ENCODE measurements at regions not wholly inside any gene's neighbourhood (a gene's known extent, or its start where the extent isn't known, plus 50 kb on each side); places are given as distances from the start of the nearest gene placed in this dataset.
A peak's percentile ranks its signal among the peaks of the same experiment; 100 is the strongest.
"Not testable (repeated sequence)": the region's sequence is repeated elsewhere in the genome, so short reads cannot be mapped to it uniquely, and the experiment has no call there.

DNA sequence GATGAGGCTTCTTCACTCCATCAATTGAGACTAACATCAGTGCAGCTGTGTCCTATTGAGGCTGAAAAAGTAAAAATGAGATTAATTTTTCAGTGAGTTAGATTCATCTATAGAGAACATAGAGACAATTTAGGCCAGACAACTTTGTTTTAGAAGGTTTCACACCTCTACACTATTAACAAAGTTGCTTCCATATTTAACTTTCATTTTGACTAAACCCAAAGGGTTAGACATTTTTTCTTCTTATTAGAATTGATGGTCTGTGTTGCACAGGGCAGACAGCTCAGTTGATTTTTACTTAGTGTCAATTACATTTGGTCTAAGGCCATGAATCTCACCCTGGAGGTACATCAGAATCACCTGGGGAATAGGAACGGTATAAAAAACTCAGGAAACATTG lies 130.2 kb upstream of the NXPH2 start:
- DNase-seq, result no peak

GRCh38 chr2:138906549-138906948 lies 126.4 kb upstream of the NXPH2 start:
- DNase-seq, result no peak

DNA sequence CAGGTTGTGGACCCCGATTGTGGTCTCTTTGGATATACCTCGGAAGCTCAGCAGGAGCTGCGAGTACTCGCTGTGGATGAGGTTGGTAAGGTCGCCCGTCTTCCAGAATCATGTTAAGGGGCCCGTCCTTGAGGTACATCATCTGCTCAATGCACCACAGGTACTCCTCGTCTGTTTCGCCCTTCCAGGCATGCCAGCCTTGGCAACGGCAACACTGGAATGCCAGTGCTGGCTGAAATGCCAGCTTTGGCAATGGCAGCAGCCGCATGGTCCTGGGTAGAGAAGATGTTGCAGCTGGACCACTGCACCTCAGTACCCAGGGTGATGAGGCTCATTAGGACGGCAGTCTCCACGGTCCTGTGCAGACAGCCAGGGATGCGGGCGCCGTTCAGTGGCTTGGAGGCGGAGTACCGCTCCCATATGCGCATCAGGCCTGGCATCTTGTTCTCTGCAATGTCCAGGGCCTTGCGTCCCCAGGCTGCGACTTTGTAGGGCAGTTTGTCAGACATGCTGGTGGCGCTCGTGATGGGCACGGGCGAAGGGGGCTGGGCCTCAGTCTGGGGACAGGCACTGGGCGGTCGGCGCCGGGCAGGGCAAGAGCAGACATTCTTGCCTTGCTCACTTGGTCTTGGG lies 122.2 kb upstream of the NXPH2 start:
- DNase-seq, result no peak

DNA sequence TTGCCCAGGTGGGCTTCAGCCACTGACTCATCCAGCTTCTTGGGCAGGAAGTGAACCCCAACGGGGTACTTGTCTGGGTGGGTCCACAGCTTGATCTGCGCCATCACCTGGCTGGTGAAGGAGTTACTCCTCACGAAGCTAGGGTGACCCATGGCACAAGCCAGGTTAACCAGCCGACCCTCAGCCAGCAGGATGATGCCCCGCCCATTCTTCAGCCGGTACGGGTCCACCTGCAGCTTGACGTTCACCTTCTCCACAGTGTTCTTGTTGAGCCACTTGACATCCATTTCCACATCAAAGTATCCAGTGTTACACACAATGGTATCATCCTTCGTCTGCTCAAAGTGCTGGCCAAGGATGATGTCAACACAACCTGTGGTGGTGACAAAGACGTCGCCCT lies 121.3 kb upstream of the NXPH2 start:
- no peak for DNase-seq

DNA sequence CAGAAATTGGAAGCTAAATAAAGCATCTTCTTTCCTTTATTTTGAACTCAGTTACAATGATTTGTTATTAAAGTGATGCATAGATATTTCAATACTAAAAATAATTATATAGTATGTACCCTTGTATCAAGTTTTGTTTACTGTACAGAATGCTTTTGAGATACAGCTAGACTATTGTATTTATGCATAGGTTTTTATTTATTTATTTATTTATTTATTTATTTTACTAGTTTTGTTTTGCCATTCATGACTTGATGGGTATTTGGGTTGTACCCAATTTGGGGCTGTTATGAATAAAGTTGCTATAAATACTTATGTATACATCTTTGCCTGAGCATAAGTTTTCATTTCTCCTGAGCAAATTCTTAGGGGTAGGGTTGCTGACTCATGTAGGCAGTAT lies 118.7 kb upstream of the NXPH2 start:
- DNase-seq, result no peak

- no peak for DNase-seq
Measured at GRCh38 chr2:138897274-138897673, 117.1 kb upstream of the NXPH2 start.

DNA sequence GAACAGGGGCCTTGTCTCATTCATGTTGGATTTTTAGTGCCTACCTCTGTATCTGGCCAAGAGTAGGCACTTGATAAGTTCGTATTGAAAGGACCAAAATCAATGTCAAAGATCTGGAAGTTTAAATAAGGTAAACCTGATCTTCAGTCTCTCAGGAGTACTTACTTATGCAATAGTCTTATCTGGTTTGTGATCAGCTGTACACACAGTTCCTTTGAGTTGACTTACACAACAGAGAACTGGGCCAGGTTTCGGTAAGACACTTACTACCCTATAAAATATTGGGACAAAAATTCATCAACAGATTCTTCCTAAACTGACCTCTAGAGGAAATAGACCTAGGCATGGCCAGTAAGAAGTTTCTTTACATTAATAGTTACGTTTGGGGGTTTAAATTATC lies 113.6 kb upstream of the NXPH2 start:
- no peak for DNase-seq

DNA sequence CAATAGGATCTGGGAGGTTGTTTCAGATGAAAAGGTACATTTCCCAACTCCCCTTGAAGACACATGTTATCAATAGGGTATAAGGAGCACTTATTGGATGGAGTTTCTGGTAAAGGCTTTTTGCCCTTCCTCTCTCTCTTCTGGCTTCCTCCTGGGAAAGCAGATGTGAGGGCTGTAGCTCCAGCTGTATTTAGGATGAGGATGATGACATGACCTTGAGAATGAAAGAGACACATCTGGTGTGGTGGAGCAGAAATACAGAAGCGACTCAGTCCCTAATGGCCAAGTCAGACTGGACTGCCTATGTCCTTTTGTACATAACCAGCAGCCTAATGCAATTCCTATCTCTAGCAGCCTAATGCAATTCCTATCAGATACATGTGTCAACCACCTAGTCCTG lies 100.9 kb upstream of the NXPH2 start:
- DNase-seq, result no peak

GRCh38 chr2:138879931-138880330 lies 99.7 kb upstream of the NXPH2 start:
- no peak for DNase-seq

- DNase-seq, result no peak
Measured at GRCh38 chr2:138877421-138877820, 97.2 kb upstream of the NXPH2 start.

- no peak for DNase-seq
Measured at GRCh38 chr2:138874251-138874650, 94.1 kb upstream of the NXPH2 start.

DNA sequence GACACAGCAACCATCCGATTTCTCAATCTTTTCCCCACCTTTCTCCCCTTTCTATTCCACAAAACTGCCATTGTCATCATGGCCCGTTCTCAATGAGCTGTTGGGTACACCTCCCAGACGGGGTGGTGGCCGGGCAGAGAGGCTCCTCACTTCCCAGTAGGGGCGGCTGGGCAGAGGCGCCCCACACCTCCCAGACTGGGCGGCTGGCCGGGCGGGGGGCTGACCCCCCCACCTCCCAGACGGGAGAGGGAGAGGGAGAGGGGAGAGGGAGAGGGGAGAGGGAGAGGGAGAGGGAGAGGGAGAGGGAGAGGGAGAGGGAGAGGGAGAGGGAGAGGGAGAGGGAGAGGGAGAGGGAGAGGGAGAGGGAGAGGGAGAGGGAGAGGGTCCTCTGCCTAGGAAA lies 91.9 kb upstream of the NXPH2 start:
- DNase-seq, result not testable (repeated sequence)

DNA sequence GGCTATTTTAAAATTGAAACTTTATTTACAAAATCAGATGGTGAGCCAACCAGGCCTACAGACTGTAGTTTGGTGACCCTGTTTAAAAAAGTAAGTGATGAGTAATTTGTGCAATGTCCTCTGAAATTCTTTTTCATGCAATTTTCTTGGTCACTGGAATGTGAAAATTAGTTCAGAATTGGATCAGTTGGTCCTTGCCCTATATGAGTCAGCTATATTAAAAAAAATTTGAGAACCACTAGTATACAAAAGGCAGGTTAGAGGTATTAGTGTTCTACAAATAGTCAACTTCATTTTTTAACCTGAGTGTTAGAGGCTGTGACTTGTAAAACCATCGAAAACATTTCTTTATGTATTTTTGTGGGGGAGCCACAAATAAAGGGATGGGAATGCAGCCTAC lies 91.1 kb upstream of the NXPH2 start:
- no peak for DNase-seq

DNA sequence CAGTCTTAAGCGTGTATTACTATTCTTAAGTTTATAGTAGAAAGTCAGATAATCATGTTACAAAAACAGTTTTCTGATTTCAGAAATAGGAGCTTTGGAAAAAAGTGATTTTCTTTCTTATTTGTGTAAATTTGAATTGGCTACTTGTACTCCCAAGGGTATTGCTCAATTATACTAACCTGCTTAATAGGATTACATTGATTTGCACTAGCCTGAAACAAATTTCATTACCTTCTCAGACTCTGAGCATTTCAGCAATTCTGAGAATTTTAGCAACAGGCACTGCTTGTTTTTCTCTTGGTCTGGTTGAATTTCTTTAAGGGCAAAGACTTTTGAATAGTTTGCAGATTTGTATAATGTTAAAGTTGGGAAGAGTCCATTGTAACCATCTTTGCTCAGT lies 87.2 kb upstream of the NXPH2 start:
- no peak for DNase-seq

DNA sequence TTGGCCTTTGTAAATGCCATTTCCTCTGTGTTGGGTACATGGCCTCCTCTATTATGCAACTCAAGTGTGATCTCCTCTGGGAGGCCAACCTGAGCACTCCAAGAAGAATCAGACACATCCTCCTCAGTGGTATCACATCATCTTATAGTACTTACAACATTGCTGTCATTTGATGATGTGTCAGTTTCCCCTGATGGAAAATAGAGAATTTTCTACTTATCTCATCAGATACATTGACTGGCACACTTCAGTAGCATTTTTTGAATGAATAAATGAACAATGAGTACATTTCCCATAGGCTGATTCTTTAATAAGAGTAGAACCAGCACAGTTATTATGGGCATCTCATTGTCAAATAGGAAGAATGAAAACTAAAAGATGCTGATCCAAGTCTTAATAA lies 86.6 kb upstream of the NXPH2 start:
- no peak for DNase-seq

DNA sequence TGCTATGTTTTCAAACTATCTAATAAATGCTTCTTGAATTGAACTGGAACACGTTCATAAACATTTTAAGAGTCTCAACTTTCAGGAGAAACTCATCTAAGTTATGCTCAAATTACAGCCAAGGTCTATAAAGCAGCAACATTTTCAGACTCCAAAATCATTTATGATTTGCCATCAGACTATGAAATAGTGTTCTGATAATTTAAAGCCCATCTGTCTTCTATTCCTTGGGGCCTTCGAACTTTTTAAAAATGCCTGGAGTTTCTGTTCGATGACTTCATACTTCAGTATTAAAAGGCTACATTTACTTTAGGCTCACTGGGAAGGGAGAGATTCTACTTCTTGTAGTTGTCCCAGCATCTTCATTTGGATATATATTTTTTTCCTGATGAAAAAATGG lies 73.6 kb upstream of the NXPH2 start:
- no peak for DNase-seq

- DNase-seq, result no peak
Measured at GRCh38 chr2:138853296-138853695, 73.1 kb upstream of the NXPH2 start.

GRCh38 chr2:138846216-138846821 lies 66.1 kb upstream of the NXPH2 start:
- DNase-seq, result peak; percentile 24

- no peak for DNase-seq
Measured at GRCh38 chr2:138842341-138842740, 62.2 kb upstream of the NXPH2 start.

GRCh38 chr2:138841459-138841858 lies 61.3 kb upstream of the NXPH2 start:
- DNase-seq, result no peak

DNA sequence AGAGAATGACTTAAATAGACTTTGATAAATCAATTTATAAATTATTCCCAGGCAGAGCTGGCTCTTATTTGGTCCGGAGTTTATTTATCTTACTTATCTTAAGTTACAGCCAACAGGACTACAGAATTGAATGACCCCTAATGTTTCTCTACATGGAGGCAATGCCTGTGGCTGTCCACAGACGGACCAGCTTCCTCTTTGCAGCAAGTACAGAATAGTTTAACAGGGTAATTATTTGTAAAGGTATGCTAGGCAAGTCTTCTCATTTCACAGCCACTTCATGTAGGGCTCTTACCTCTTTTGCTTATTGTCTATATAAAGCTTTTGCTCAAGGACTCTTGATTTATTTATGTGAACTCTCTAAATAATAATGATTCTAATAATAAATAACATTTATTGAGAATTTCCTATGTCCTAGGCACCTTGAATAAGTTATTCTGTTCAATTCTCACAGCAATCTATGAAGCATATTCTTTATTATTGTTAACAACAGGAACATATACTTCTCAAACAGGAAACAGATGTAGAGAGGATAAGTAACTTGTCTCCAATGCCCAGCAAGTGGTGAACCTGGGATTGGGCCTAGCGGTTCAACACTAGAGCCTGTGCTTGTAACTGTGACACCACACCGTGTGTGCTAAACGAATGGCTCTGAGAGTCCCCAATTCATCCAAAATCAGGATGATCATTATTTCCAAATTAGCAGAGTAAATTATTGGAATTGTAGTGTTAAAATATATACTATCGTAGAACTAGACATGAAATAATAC lies 58.8 kb upstream of the NXPH2 start:
- DNase-seq, result no peak

- DNase-seq, result no peak
Measured at GRCh38 chr2:138831691-138832090, 51.5 kb upstream of the NXPH2 start.

- no peak for DNase-seq
Measured at GRCh38 chr2:138831154-138831553, 51.0 kb upstream of the NXPH2 start.

- no peak for DNase-seq
Measured at GRCh38 chr2:138830547-138830946, 50.4 kb upstream of the NXPH2 start.

Data from fibroblast of skin of right biceps (primary cell).